GM23338 (cell line): ENCODE measurements at regions not wholly inside any gene's neighbourhood (a gene's known extent, or its start where the extent isn't known, plus 50 kb on each side); places are given as distances from the start of the nearest gene placed in this dataset.

Experiments used
- ATAC-seq: fragments of 200-7000 bp; cut with Tn5 transposase; 3 replicates; pipeline ENCODE4 v1.9.1; 2020
- DNase-seq: peaks from one replicate; pipeline ENCODE4 v3.0.0-alpha.2; 2015; ENCODE audit warnings: low spot score
- H2AFZ ChIP-seq: fragments of 200-600 bp; sonication (generic); 2 replicates; pipeline ENCODE4 v1.8.0; 2016; ENCODE audit warnings: antibody characterized with exemption, mild to moderate bottlenecking, moderate library complexity
- H3F3A ChIP-seq: fragments of 200-600 bp; sonication (generic); replicated peaks from 2 replicates; pipeline ENCODE4 v1.8.0; 2017; ENCODE audit warnings: antibody characterized with exemption, mixed run types, low read depth
- H3K27ac ChIP-seq: fragments of 200-600 bp; sonication (generic); 2 replicates; pipeline ENCODE4 v1.6.1; 2016; ENCODE audit warnings: low read depth
- H3K27me3 ChIP-seq: fragments of 200-600 bp; sonication (generic); 2 replicates; pipeline ENCODE4 v1.8.0; 2016; ENCODE audit warnings: mild to moderate bottlenecking, mixed run types, moderate library complexity; ENCODE audit not compliant: insufficient read depth
- H3K36me3 ChIP-seq: fragments of 200-600 bp; sonication (generic); 2 replicates; pipeline ENCODE4 v1.8.0; 2016; ENCODE audit warnings: mild to moderate bottlenecking; ENCODE audit not compliant: insufficient read depth
- H3K4me1 ChIP-seq: fragments of 200-600 bp; sonication (generic); 2 replicates; pipeline ENCODE4 v1.8.0; 2016; ENCODE audit warnings: mild to moderate bottlenecking, moderate library complexity; ENCODE audit not compliant: insufficient read depth
- H3K4me2 ChIP-seq: fragments of 200-600 bp; sonication (generic); 2 replicates; pipeline ENCODE4 v1.7.1; 2017; ENCODE audit warnings: mixed run types
- H3K4me3 ChIP-seq: fragments of 200-600 bp; sonication (generic); 2 replicates; pipeline ENCODE4 v1.6.1; 2016; ENCODE audit warnings: mixed run types
- H3K79me2 ChIP-seq: fragments of 200-600 bp; sonication (generic); replicated peaks from 2 replicates; pipeline ENCODE4 v1.8.0; 2017; ENCODE audit warnings: mild to moderate bottlenecking; ENCODE audit not compliant: insufficient read depth
- H3K9me2 ChIP-seq: fragments of 200-600 bp; sonication (generic); 2 replicates; pipeline ENCODE4 v1.8.0; 2017; ENCODE audit not compliant: insufficient read depth
- H4K20me1 ChIP-seq: fragments of 200-600 bp; sonication (generic); replicated peaks from 2 replicates; pipeline ENCODE4 v1.8.0; 2017; ENCODE audit warnings: mild to moderate bottlenecking; ENCODE audit not compliant: insufficient read depth
- H3K27ac Mint-ChIP-seq: 2 replicates; pipeline ENCODE4 v1.8.0; 2020; ENCODE audit warnings: inconsistent platforms, mild to moderate bottlenecking, moderate library complexity, mixed read lengths
- H3K27me3 Mint-ChIP-seq: 3 replicates; pipeline ENCODE4 v1.8.0; 2022; ENCODE audit warnings: low read depth, mild to moderate bottlenecking, moderate library complexity, mixed read lengths, inconsistent platforms; ENCODE audit not compliant: insufficient read depth, poor library complexity
- H3K36me3 Mint-ChIP-seq: 3 replicates; pipeline ENCODE4 v1.8.0; 2021; ENCODE audit warnings: low read depth, mild to moderate bottlenecking, inconsistent platforms, moderate library complexity, mixed read lengths
- H3K4me1 Mint-ChIP-seq: 3 replicates; pipeline ENCODE4 v1.8.0; 2020; ENCODE audit warnings: mild to moderate bottlenecking, inconsistent platforms, mixed read lengths
- H3K4me3 Mint-ChIP-seq: 3 replicates; pipeline ENCODE4 v1.8.0; 2021; ENCODE audit warnings: moderate library complexity, mild to moderate bottlenecking, inconsistent platforms, mixed read lengths
- H3K9me3 Mint-ChIP-seq: 3 replicates; pipeline ENCODE4 v1.8.0; 2020; ENCODE audit warnings: moderate library complexity, mild to moderate bottlenecking, inconsistent platforms, mixed read lengths
- CREB1 ChIP-seq: fragments of 250-450 bp; sonication (Bioruptor Pico); IDR thresholded peaks from 2 replicates; pipeline ENCODE4 v1.5.0; 2020; ENCODE audit warnings: low read depth, mild to moderate bottlenecking, moderate library complexity
- CTCF ChIP-seq, 2 experiments: fragments of 200-600 bp in 1 of 2; sonication (generic) in 1 of 2; conservative IDR thresholded peaks; 2 replicates each; pipeline versions ENCODE4 v1.5.1 to v1.6.1; 2016 to 2017; ENCODE audit warnings: antibody characterized with exemption in 2 of 2, low read depth in 2 of 2, mild to moderate bottlenecking in 2 of 2, moderate library complexity in 1 of 2
- ETS1 ChIP-seq: IDR thresholded peaks from 2 replicates; pipeline ENCODE4 v1.6.1; 2016; ENCODE audit warnings: antibody characterized with exemption
- EZH2 ChIP-seq: fragments of 200-600 bp; sonication (generic); IDR thresholded peaks from one replicate; pipeline ENCODE4 v1.8.0; 2017; ENCODE audit warnings: antibody characterized with exemption, mild to moderate bottlenecking, low read depth; ENCODE audit not compliant: unreplicated experiment
- EZH2phosphoT487 ChIP-seq: fragments of 200-600 bp; sonication (generic); IDR thresholded peaks from one replicate; pipeline ENCODE4 v1.8.1; 2018; ENCODE audit warnings: antibody characterized with exemption; ENCODE audit not compliant: unreplicated experiment
- JUNB ChIP-seq: IDR thresholded peaks from one replicate; pipeline ENCODE4 v1.6.1; 2016; ENCODE audit warnings: antibody characterized with exemption; ENCODE audit not compliant: unreplicated experiment
- NANOG ChIP-seq: IDR thresholded peaks from 2 replicates; pipeline ENCODE4 v1.6.1; 2016; ENCODE audit warnings: antibody characterized with exemption, borderline replicate concordance
- POLR2AphosphoS5 ChIP-seq: IDR thresholded peaks from 2 replicates; pipeline ENCODE4 v1.6.1; 2016; ENCODE audit warnings: antibody characterized with exemption, low read depth
- REST ChIP-seq: IDR thresholded peaks from one replicate; pipeline ENCODE4 v1.6.1; 2018; ENCODE audit warnings: antibody characterized with exemption; ENCODE audit not compliant: unreplicated experiment
- STAT1 ChIP-seq: IDR thresholded peaks from one replicate; pipeline ENCODE4 v1.6.1; 2016; ENCODE audit warnings: antibody characterized with exemption; ENCODE audit not compliant: unreplicated experiment
- ZNF114 ChIP-seq: fragments of 250-450 bp; sonication (Bioruptor Pico); IDR thresholded peaks from 2 replicates; pipeline ENCODE4 v1.5.0; 2020; ENCODE audit warnings: mild to moderate bottlenecking, moderate library complexity
- ZNF331 ChIP-seq: fragments of 250-450 bp; sonication (Bioruptor Pico); IDR thresholded peaks from 2 replicates; pipeline ENCODE4 v1.5.0; 2020; ENCODE audit warnings: low read depth, mild to moderate bottlenecking, moderate library complexity
- ZNF462 ChIP-seq: fragments of 250-450 bp; sonication (Bioruptor Pico); IDR thresholded peaks from 2 replicates; pipeline ENCODE4 v1.5.0; 2020; ENCODE audit warnings: mild to moderate bottlenecking, moderate library complexity

- H3K27ac ChIP-seq: no peak overlapping the region
- no peaks in the 10 kb centered on the region for H3K79me2 ChIP-seq
Measured at GRCh38 chr2:175872005-175872348, 130.1 kb downstream of the LNPK start.

More at GRCh38 chr2:175872005-175872348, 130.1 kb downstream of the LNPK start:
- Mint-ChIP-seq H3K27me3 (peaks cover 3% of the 10 kb centered on the region), H3K4me3 (no peak overlapping the region), H3K4me1 (no peaks in the 10 kb centered on the region), H3K36me3 (no peaks in the 10 kb centered on the region), H3K27ac (no peak overlapping the region), H3K9me3 (no peaks in the 10 kb centered on the region)
- H3F3A ChIP-seq: no peaks in the 10 kb centered on the region
- ATAC-seq (no peak), DNase-seq (no peak)
- H3K4me1 ChIP-seq: no peaks in the 10 kb centered on the region
- no peak overlapping the region for H2AFZ ChIP-seq
- no peak for TF ChIP-seq JUNB
- TF ChIP-seq EZH2phosphoT487: no peak
- TF ChIP-seq ZNF462 (CRISPR knock-in tag): no peak
- no peak for TF ChIP-seq POLR2AphosphoS5
- no peak for TF ChIP-seq STAT1
- no peak for TF ChIP-seq NANOG
- no peak for TF ChIP-seq CTCF (conservative IDR thresholded peaks at IDR 0.05; ENCODE audit: low read depth in 2 of 2)
- no peak for TF ChIP-seq CREB1 (CRISPR knock-in tag)
- TF ChIP-seq REST: no peak
- no peak for TF ChIP-seq ETS1
- no peak for TF ChIP-seq ZNF331
- TF ChIP-seq ZNF114 (CRISPR knock-in tag): no peak
- no peak for TF ChIP-seq EZH2
- H4K20me1 ChIP-seq: no peaks in the 10 kb centered on the region
- no peak overlapping the region for H3K4me3 ChIP-seq
- H3K9me2 ChIP-seq: peaks cover 6% of the 10 kb centered on the region; the same call in 1 of the 2 replicates
- H3K4me2 ChIP-seq: no peak overlapping the region
- no peaks in the 10 kb centered on the region for H3K36me3 ChIP-seq
- no peaks in the 10 kb centered on the region for H3K27me3 ChIP-seq
